Testis (tissue), 2 donors: ENCODE measurements at regions not wholly inside any gene's neighbourhood (a gene's known extent, or its start where the extent isn't known, plus 50 kb on each side); places are given as distances from the start of the nearest gene placed in this dataset.

ENCODE experiments used
- DNase-seq: peaks from one replicate; pipeline ENCODE4 v3.0.0-alpha.2; 2019
- H3K27ac ChIP-seq, 2 donors: fragments of 200-600 bp; sonication (generic); one replicate each; pipeline ENCODE4 v1.5.1; 2019
- H3K27me3 ChIP-seq: fragments of 200-600 bp; sonication (generic); one replicate; pipeline ENCODE4 v1.5.1; 2019
- H3K36me3 ChIP-seq: fragments of 200-600 bp; sonication (generic); one replicate; pipeline ENCODE4 v1.5.1; 2017; ENCODE audit warnings: low read depth; ENCODE audit errors: missing control alignments
- H3K4me1 ChIP-seq: fragments of 200-600 bp; sonication (generic); one replicate; pipeline ENCODE4 v1.5.1; 2019
- H3K4me3 ChIP-seq, 2 donors: fragments of 200-600 bp; sonication (generic); one replicate each; pipeline ENCODE4 v1.5.1; 2017 to 2019
- H3K9me3 ChIP-seq: fragments of 200-600 bp; sonication (generic); one replicate; pipeline ENCODE4 v1.5.1; 2017
- CTCF ChIP-seq, 3 experiments: fragments of 450-650 bp in 2 of 3; fragments of 200-600 bp in 1 of 3; sonication (generic) in 1 of 3; IDR thresholded peaks; one replicate each; pipeline ENCODE4 v1.5.1; 2016 to 2019; ENCODE audit warnings: antibody characterized with exemption in 3 of 3, mild to moderate bottlenecking in 2 of 3, moderate library complexity in 1 of 3
- POLR2A ChIP-seq: fragments of 450-650 bp; IDR thresholded peaks from one replicate; pipeline ENCODE4 v1.6.1; 2017; ENCODE audit warnings: antibody characterized with exemption, mild to moderate bottlenecking, moderate library complexity
- WGBS, 2 donors: methylation state at CpG; one replicate each; pipeline ENCODE4 v1.1.5; 2018; 5-methylcytosine and 5-hydroxymethylcytosine counted together
- intact Hi-C: fragments of 100-400 bp; cut with DNase I; formaldehyde crosslinking; loops from one replicate; pipeline ENCODE4 v1.15.1; 2023; ENCODE audit warnings: low total_unique reads

DNA sequence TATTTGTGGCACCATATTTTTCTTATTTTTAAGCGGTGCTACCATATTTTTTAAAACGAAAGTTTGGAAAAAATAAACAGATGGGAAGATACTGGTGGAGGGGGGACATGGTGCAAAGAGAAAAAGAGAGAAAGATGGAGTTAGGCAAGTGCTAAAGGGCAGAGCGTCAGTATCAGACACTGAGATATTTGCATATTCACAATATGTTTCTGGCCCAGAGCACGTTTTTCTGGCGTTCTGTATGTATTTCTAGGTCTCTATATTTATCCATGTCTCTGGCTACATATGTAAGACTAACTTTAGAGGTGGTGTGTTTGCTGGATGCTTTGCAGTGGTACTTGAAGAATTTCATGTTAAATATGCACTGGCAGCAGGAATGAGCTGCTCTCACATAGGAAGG lies 414.0 kb downstream of the TLE4 start:
- no peaks in the 10 kb centered on the region for H3K27me3 ChIP-seq
- no peaks in the 10 kb centered on the region for H3K4me1 ChIP-seq
- H3K9me3 ChIP-seq = no peaks in the 10 kb centered on the region
- TF ChIP-seq CTCF (IDR thresholded peaks at IDR 0.05) (no peak), POLR2A (no peak)
- H3K27ac ChIP-seq = no peak overlapping the region
- H3K36me3 ChIP-seq = no peaks in the 10 kb centered on the region
- no peak for DNase-seq
- H3K4me3 ChIP-seq = no peak overlapping the region
- intact Hi-C loops = no loop called here
- 87% methylated on average over 5 of the region's 5 CpGs for WGBS, 2 donors

- Histone ChIP-seq H3K4me1 (no peaks in the 10 kb centered on the region), H3K36me3 (no peaks in the 10 kb centered on the region), H3K4me3 (no peak overlapping the region), H3K9me3 (no peaks in the 10 kb centered on the region), H3K27ac (no peak overlapping the region), H3K27me3 (no peaks in the 10 kb centered on the region)
- TF ChIP-seq POLR2A = no peak
- no peak for TF ChIP-seq CTCF (IDR thresholded peaks at IDR 0.05)
- no peak for DNase-seq
- 87 to 93% methylated on average over 7 of the region's 7 CpGs for WGBS, 2 donors
- intact Hi-C loops = no loop called here
Observed at GRCh38 chr9:79985264-79985663, 413.5 kb downstream of the TLE4 start.

DNA sequence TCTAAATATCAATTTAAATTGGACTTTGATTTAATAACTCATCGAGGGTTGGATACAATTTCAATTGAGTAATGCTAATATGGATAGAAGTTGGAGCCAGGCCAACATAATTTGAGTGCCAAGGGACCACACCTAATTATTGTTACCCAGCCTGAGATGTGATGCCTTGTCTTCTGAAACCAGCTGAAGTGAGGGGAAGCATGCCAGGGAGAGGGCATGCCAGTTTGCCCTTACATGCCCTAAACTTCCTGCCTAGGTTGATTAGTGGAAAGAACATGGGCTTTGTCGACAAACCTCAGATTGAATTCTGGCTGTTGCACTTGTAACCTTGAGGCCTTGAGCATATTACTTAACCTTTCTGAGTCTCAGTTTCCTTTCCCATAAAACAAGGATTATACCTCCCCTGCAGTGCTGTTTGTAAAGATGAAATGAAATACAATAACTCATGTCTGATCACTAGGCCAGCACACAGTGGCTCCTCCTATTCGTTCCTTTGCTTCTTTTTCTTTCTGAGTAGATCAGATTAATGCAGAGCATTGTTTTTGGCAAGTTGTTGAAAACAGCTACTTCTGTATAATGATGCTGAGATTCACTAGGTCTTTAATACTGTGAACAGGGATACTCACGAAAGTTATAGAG lies 412.8 kb downstream of the TLE4 start:
- no peak for DNase-seq
- Histone ChIP-seq H3K27ac (no peak overlapping the region), H3K9me3 (no peaks in the 10 kb centered on the region), H3K27me3 (no peaks in the 10 kb centered on the region), H3K4me3 (no peak overlapping the region), H3K4me1 (no peaks in the 10 kb centered on the region), H3K36me3 (no peaks in the 10 kb centered on the region)
- no peak for TF ChIP-seq POLR2A
- 51 to 65% methylated on average over 4 of the region's 4 CpGs for WGBS, 2 donors
- intact Hi-C loops = no loop called here

- H3K36me3 ChIP-seq = no peaks in the 10 kb centered on the region
- intact Hi-C loops = no loop called here
- no peaks in the 10 kb centered on the region for H3K9me3 ChIP-seq
- H3K27me3 ChIP-seq = no peaks in the 10 kb centered on the region
- no peak for DNase-seq
- TF ChIP-seq POLR2A (no peak), CTCF (IDR thresholded peaks at IDR 0.05) (no peak)
- peaks cover 3% of the 10 kb centered on the region for H3K4me1 ChIP-seq
- no peak overlapping the region for H3K4me3 ChIP-seq
- no peak overlapping the region for H3K27ac ChIP-seq
- 38 to 49% methylated on average over 3 of the region's 3 CpGs for WGBS, 2 donors
Observed at GRCh38 chr9:79980432-79980831, 408.7 kb downstream of the TLE4 start.

DNA sequence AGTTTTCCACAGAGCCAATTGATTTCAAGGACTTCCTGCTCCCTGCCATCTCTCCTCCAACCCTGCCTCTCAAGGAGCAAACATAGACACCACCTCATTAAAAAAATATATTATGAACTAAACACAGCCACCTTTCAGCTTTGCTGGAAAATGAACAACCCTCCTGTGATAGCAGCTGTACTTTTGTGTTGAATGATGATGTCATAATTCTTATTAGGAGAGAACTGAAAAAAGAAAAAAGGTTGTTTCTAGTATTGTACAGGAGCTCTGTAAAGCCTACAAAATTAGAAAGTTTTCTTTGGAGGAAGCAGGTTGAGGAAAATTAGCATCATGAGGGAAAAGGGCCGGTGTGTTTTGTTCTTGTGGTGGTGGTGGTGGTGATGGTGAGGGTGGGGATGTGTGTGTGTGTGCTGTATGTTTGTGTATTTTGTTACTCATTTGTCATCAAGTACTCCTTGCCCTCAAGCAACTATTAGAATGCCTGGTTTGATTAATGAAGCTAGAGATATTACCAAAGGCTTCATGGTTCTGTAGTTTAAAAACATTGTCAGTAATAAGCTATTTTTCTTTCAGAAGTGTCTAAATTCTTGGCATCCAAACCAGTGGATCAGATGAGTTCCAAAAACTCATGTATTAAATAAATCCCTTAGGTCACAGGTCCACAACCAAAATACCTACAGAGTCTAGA lies 405.9 kb downstream of the TLE4 start:
- WGBS, 2 donors = 92 to 96% methylated on average over 1 of the region's 1 CpG
- TF ChIP-seq CTCF (IDR thresholded peaks at IDR 0.05) = no peak
- TF ChIP-seq POLR2A = no peak

More for the DNA sequence above, 405.9 kb downstream of the TLE4 start:
- peaks cover 3% of the 10 kb centered on the region for H3K4me1 ChIP-seq
- no peak for DNase-seq
- H3K27ac ChIP-seq = no peak overlapping the region
- no peaks in the 10 kb centered on the region for H3K9me3 ChIP-seq
- H3K27me3 ChIP-seq = no peaks in the 10 kb centered on the region
- H3K4me3 ChIP-seq = no peak overlapping the region
- no peaks in the 10 kb centered on the region for H3K36me3 ChIP-seq
- intact Hi-C loops = no loop called here
